Fibroblast of lung (primary cell): ENCODE measurements at regions not wholly inside any gene's neighbourhood (a gene's known extent, or its start where the extent isn't known, plus 50 kb on each side); places are given as distances from the start of the nearest gene placed in this dataset.

Source experiments
- DNase-seq, 2 donors: peaks; one replicate each; pipeline versions ENCODE4 v3.0.0 to v3.0.0-alpha.2; 2010; ENCODE audit warnings: low read depth in 2 of 2
- H2AFZ ChIP-seq: 2 replicates; pipeline ENCODE4 v1.5.1; 2012; ENCODE audit warnings: low read length, control low read depth, inconsistent platforms
- H3K27ac ChIP-seq: 2 replicates; pipeline ENCODE4 v1.5.1; 2011; ENCODE audit warnings: low read length, control low read depth; ENCODE audit not compliant: insufficient read depth
- H3K27me3 ChIP-seq: 2 replicates; pipeline ENCODE4 v1.5.1; 2011; ENCODE audit warnings: mild to moderate bottlenecking, low read length; ENCODE audit not compliant: control insufficient read depth, insufficient read depth
- H3K36me3 ChIP-seq: 2 replicates; pipeline ENCODE4 v1.5.1; 2011; ENCODE audit warnings: low read length; ENCODE audit not compliant: control insufficient read depth, insufficient read depth
- H3K4me1 ChIP-seq: 2 replicates; pipeline ENCODE4 v1.5.1; 2011; ENCODE audit warnings: low read length; ENCODE audit not compliant: control insufficient read depth, insufficient read depth; ENCODE audit errors: extremely low read depth
- H3K4me2 ChIP-seq: 2 replicates; pipeline ENCODE4 v1.5.1; 2011; ENCODE audit warnings: low read length, control low read depth; ENCODE audit not compliant: insufficient read depth; ENCODE audit errors: extremely low read depth
- H3K4me3 ChIP-seq, 4 experiments: fragments of 200-600 bp in 1 of 4; sonication (generic) in 1 of 4; replicated peaks in 1 of 4; 2 replicates each; pipeline ENCODE4 v1.5.1; 2011 to 2016; ENCODE audit warnings: low read length in 4 of 4, low read depth in 3 of 4, mild to moderate bottlenecking in 3 of 4, control low read depth in 2 of 4, inconsistent platforms in 1 of 4, mixed read lengths in 1 of 4; ENCODE audit not compliant: insufficient read depth in 1 of 4; ENCODE audit errors: control extremely low read depth in 1 of 4
- H3K79me2 ChIP-seq: 2 replicates; pipeline ENCODE4 v1.5.1; 2012; ENCODE audit warnings: mild to moderate bottlenecking, low read length, inconsistent platforms; ENCODE audit not compliant: control insufficient read depth, insufficient read depth
- H3K9ac ChIP-seq: 2 replicates; pipeline ENCODE4 v1.5.1; 2011; ENCODE audit warnings: mild to moderate bottlenecking, low read length, control low read depth; ENCODE audit not compliant: insufficient read depth
- H3K9me3 ChIP-seq: 2 replicates; pipeline ENCODE4 v1.5.1; 2012; ENCODE audit warnings: low read depth, low read length; ENCODE audit not compliant: control insufficient read depth, insufficient read depth
- H4K20me1 ChIP-seq: 2 replicates; pipeline ENCODE4 v1.5.1; 2011; ENCODE audit warnings: low read length; ENCODE audit not compliant: control insufficient read depth, insufficient read depth; ENCODE audit errors: extremely low read depth
- CTCF ChIP-seq, 2 donors: IDR thresholded peaks in 1 of 2; conservative IDR thresholded peaks in 1 of 2; 1 replicate in 1 of 2; 2 replicates in 1 of 2; pipeline ENCODE4 v1.5.1; 2011 to 2012; ENCODE audit warnings: low read length in 2 of 2, control low read depth in 1 of 2, inconsistent platforms in 1 of 2, low read depth in 1 of 2, mild to moderate bottlenecking in 1 of 2
- EZH2 ChIP-seq: IDR thresholded peaks from 2 replicates; pipeline ENCODE4 v1.5.1; 2012; ENCODE audit warnings: low read length, control low read depth, mild to moderate bottlenecking; ENCODE audit errors: missing control alignments

GRCh38 chrX:82362990-82363389 is 1145.1 kb upstream of the POU3F4 start:
- no peaks in the 10 kb centered on the region for H4K20me1 ChIP-seq
- no peaks in the 10 kb centered on the region for H3K9me3 ChIP-seq
- H3K27me3 ChIP-seq, result no peaks in the 10 kb centered on the region
- no peaks in the 10 kb centered on the region for H3K36me3 ChIP-seq
- TF ChIP-seq CTCF (conservative IDR thresholded peaks at IDR 0.05 in 1 of 2, IDR thresholded peaks at IDR 0.05 in 1 of 2; ENCODE audit: low read depth in 1 of 2, low read length in 2 of 2) (no peak), EZH2 (no peak)
- no peak overlapping the region for H3K4me3 ChIP-seq
- H3K79me2 ChIP-seq, result no peaks in the 10 kb centered on the region
- H3K9ac ChIP-seq, result no peak overlapping the region
- H3K4me2 ChIP-seq, result no peak overlapping the region
- H2AFZ ChIP-seq, result no peak overlapping the region
- DNase-seq, result no peak
- H3K27ac ChIP-seq, result no peak overlapping the region
- H3K4me1 ChIP-seq, result no peaks in the 10 kb centered on the region

GRCh38 chrX:82370978-82371646 is 1137.0 kb upstream of the POU3F4 start:
- no peaks in the 10 kb centered on the region for H3K36me3 ChIP-seq

GRCh38 chrX:82384401-82384800 is 1123.7 kb upstream of the POU3F4 start:
- Histone ChIP-seq H4K20me1 (no peaks in the 10 kb centered on the region), H3K9me3 (no peaks in the 10 kb centered on the region), H3K4me3 (no peak overlapping the region), H3K36me3 (no peaks in the 10 kb centered on the region), H2AFZ (no peak overlapping the region), H3K27ac (no peak overlapping the region), H3K9ac (no peak overlapping the region), H3K4me1 (no peaks in the 10 kb centered on the region), H3K27me3 (no peaks in the 10 kb centered on the region), H3K4me2 (no peak overlapping the region), H3K79me2 (no peaks in the 10 kb centered on the region)
- DNase-seq, result no peak
- TF ChIP-seq EZH2, result no peak
- TF ChIP-seq CTCF (conservative IDR thresholded peaks at IDR 0.05 in 1 of 2, IDR thresholded peaks at IDR 0.05 in 1 of 2; ENCODE audit: low read depth in 1 of 2, low read length in 2 of 2), result no peak

More at GRCh38 chrX:82370978-82371646, 1137.0 kb upstream of the POU3F4 start:
- Histone ChIP-seq H4K20me1 (no peaks in the 10 kb centered on the region), H3K27ac (no peak overlapping the region), H3K27me3 (no peaks in the 10 kb centered on the region), H3K79me2 (no peaks in the 10 kb centered on the region), H2AFZ (no peak overlapping the region), H3K4me3 (no peak overlapping the region), H3K9ac (no peak overlapping the region), H3K4me2 (no peak overlapping the region), H3K9me3 (no peaks in the 10 kb centered on the region), H3K4me1 (no peaks in the 10 kb centered on the region)
- no peak for TF ChIP-seq EZH2
- TF ChIP-seq CTCF (conservative IDR thresholded peaks at IDR 0.05 in 1 of 2, IDR thresholded peaks at IDR 0.05 in 1 of 2; ENCODE audit: low read depth in 1 of 2, low read length in 2 of 2), result no peak
- no peak for DNase-seq
